ENCODE measurements at regions not wholly inside any gene's neighbourhood (a gene's known extent, or its start where the extent isn't known, plus 50 kb on each side); places are given as distances from the start of the nearest gene placed in this dataset.

GRCh38 chr4:12701384-12701783 is 782.8 kb downstream of the RAB28 start (continued):
- TF ChIP-seq, protein P1, sequence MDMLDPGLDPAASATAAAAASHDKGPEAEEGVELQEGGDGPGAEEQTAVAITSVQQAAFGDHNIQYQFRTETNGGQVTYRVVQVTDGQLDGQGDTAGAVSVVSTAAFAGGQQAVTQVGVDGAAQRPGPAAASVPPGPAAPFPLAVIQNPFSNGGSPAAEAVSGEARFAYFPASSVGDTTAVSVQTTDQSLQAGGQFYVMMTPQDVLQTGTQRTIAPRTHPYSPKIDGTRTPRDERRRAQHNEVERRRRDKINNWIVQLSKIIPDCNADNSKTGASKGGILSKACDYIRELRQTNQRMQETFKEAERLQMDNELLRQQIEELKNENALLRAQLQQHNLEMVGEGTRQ (CRISPR knock-in tag; IDR thresholded peaks at IDR 0.05): no peak
- no peak for TF ChIP-seq ZNF785 (CRISPR knock-in tag; IDR thresholded peaks at IDR 0.05)
- TF ChIP-seq PHTF2 (CRISPR knock-in tag; IDR thresholded peaks at IDR 0.05): no peak
- TF ChIP-seq, protein P2, sequence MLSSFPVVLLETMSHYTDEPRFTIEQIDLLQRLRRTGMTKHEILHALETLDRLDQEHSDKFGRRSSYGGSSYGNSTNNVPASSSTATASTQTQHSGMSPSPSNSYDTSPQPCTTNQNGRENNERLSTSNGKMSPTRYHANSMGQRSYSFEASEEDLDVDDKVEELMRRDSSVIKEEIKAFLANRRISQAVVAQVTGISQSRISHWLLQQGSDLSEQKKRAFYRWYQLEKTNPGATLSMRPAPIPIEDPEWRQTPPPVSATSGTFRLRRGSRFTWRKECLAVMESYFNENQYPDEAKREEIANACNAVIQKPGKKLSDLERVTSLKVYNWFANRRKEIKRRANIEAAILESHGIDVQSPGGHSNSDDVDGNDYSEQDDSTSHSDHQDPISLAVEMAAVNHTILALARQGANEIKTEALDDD (IDR thresholded peaks at IDR 0.05): no peak
- TF ChIP-seq ZC3H11A (IDR thresholded peaks at IDR 0.05; ENCODE audit: low read depth, low read length): no peak
- no peak for TF ChIP-seq CTCF (IDR thresholded peaks at IDR 0.05 in 2 of 3, conservative IDR thresholded peaks at IDR 0.05 in 1 of 3; ENCODE audit: insufficient read depth in 2 of 3, low read depth in 1 of 3, low read length in 3 of 3)
- no peak for TF ChIP-seq RB1 (IDR thresholded peaks at IDR 0.05; ENCODE audit: low read depth)

- no TSS peak for BruUV-seq (replicated peaks)
- Histone ChIP-seq H3K79me2 (ENCODE audit: control insufficient read depth, insufficient read depth, low read length) (no peaks in the 10 kb centered on the region), H3K9me3 (replicated peaks; ENCODE audit: control insufficient read depth, insufficient read depth, low read depth, low read length) (no peaks in the 10 kb centered on the region), H3K4me1 (replicated peaks in 1 of 2; ENCODE audit: control insufficient read depth in 2 of 2, insufficient read depth in 2 of 2, low read length in 2 of 2) (no peaks in the 10 kb centered on the region), H3K36me3 (ENCODE audit: control insufficient read depth, insufficient read depth, low read length) (no peaks in the 10 kb centered on the region), H3K9me1 (ENCODE audit: control insufficient read depth, insufficient read depth, low read length) (no peaks in the 10 kb centered on the region), H3K27ac (ENCODE audit: extremely low read depth, low read depth, low read length) (no peak overlapping the region), H2AFZ (ENCODE audit: low read depth, low read length) (no peak overlapping the region), H3K4me2 (ENCODE audit: insufficient read depth, low read length) (no peak overlapping the region), H4K20me1 (replicated peaks; ENCODE audit: control insufficient read depth, insufficient read depth, low read length) (no peaks in the 10 kb centered on the region), H3K27me3 (ENCODE audit: control insufficient read depth in 2 of 2, insufficient read depth in 2 of 2, low read length in 2 of 2) (no peaks in the 10 kb centered on the region), H3K9ac (ENCODE audit: insufficient read depth in 1 of 2, low read depth in 2 of 2, low read length in 2 of 2) (no peak overlapping the region), H3K4me3 (no peak overlapping the region)
- intact Hi-C loops (cut with micrococcal nuclease): no loop called here
- CTCF ChIA-PET (ENCODE audit: low intra/inter-chr PET ratio): no interaction called here
- FAIRE-seq (no peak), DNase-seq (ENCODE audit: extremely low read depth in 1 of 4, low spot score in 3 of 4) (no peak), ATAC-seq (no peak)
- TF ChIP-seq ZNF217 (CRISPR knock-in tag; IDR thresholded peaks at IDR 0.05) (no peak), BDP1 (IDR thresholded peaks at IDR 0.05; ENCODE audit: insufficient read depth, insufficient read length) (no peak), CHD4 (IDR thresholded peaks at IDR 0.05; ENCODE audit: insufficient read depth, insufficient replicate concordance, low read depth, low read length, poor library complexity, severe bottlenecking) (no peak), KDM1A (IDR thresholded peaks at IDR 0.05) (no peak), ZSCAN32 (CRISPR knock-in tag; IDR thresholded peaks at IDR 0.05) (no peak), ZKSCAN8 (CRISPR knock-in tag; IDR thresholded peaks at IDR 0.05) (no peak), KDM5B (IDR thresholded peaks at IDR 0.05; ENCODE audit: insufficient replicate concordance, low read depth, low read length) (no peak), ZNF778 (CRISPR knock-in tag; IDR thresholded peaks at IDR 0.05) (no peak), ETV1 (tag; conservative IDR thresholded peaks at IDR 0.05; ENCODE audit: low read depth) (no peak), FOXK1 (CRISPR knock-in tag; IDR thresholded peaks at IDR 0.05; ENCODE audit: borderline replicate concordance) (no peak)
- TF ChIP-seq, protein P3, sequence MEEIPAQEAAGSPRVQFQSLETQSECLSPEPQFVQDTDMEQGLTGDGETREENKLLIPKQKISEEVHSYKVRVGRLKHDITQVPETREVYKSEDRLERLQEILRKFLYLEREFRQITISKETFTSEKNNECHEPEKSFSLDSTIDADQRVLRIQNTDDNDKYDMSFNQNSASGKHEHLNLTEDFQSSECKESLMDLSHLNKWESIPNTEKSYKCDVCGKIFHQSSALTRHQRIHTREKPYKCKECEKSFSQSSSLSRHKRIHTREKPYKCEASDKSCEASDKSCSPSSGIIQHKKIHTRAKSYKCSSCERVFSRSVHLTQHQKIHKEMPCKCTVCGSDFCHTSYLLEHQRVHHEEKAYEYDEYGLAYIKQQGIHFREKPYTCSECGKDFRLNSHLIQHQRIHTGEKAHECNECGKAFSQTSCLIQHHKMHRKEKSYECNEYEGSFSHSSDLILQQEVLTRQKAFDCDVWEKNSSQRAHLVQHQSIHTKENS (CRISPR knock-in tag; IDR thresholded peaks at IDR 0.05): no peak
- in situ Hi-C loops (cut with MboI): no loop called here
- 0% methylated on average over 2 of the region's 2 CpGs for WGBS (ENCODE audit: insufficient coverage, low coverage, missing lambda C conversion rate)
- POLR2A ChIA-PET: no interaction called here
These were observed 786.2 kb downstream of the RAB28 start for GRCh38 chr4:12697970-12698369.

Measured in K562 (cell line).